ENCODE measurements at regions not wholly inside any gene's neighbourhood (a gene's known extent, or its start where the extent isn't known, plus 50 kb on each side); places are given as distances from the start of the nearest gene placed in this dataset.

DNA sequence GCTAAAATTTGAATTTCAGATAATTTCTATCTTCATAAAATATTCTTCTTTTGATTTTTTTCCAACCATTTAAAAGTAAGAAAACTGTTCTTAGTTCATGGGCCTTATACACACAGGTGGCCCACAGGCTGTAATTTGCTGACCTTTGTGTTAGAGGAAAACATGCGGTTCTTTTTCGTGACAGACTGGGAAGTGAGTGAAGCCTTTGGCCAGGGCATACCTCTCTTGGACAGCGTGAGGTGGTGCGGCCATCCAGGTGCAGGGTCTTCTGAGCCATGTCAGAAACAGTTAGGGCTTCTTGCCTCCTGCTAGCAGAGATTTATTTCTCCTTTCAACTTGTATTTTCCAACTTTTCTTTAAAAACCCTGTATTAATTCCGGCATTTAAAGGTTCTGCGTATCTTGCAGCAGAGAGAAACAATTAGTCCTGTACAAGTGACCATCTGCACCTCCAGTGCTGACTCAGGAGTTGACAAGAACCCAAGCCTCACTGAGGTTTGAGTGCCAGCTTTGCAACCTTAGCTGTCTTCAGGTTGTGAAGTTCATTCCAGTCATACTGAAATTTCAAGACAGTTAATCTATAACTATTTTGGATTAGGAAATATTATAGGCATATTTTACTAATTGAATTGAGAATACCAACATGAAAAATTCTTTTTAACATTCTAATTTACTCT lies 177.8 kb downstream of the LY86 start:
- no TSS peak for BruUV-seq (replicated peaks)
- Histone ChIP-seq H3K36me3 (ENCODE audit: insufficient read depth, low read length, poor library complexity, severe bottlenecking) (no peaks in the 10 kb centered on the region), H3K4me1 (ENCODE audit: insufficient read depth, low read length, poor library complexity, severe bottlenecking) (peaks cover 3% of the 10 kb centered on the region), H3K27ac (ENCODE audit: low read depth, low read length, poor library complexity, severe bottlenecking) (no peak overlapping the region), H3K9me3 (ENCODE audit: low read depth, low read length, poor library complexity, severe bottlenecking) (no peaks in the 10 kb centered on the region), H3K4me3 (ENCODE audit: low read depth, low read length, poor library complexity, severe bottlenecking) (no peak overlapping the region), H3K27me3 (replicated peaks; ENCODE audit: insufficient read depth, low read depth, low read length, poor library complexity) (no peaks in the 10 kb centered on the region)
- DNase-seq (ENCODE audit: low spot score), result no peak
- CTCF ChIA-PET, result no interaction called here
- POLR2A ChIA-PET (ENCODE audit: low non-redundant PET), result no interaction called here
- TF ChIP-seq CTCF (conservative IDR thresholded peaks at IDR 0.05; ENCODE audit: low read depth, low read length) (no peak), EZH2 (IDR thresholded peaks at IDR 0.05; ENCODE audit: borderline replicate concordance, low read depth, low read length, poor library complexity, severe bottlenecking) (no peak)
- intact Hi-C loops (cut with micrococcal nuclease; ENCODE audit: unreplicated experiment), result no loop called here

- Histone ChIP-seq H3K36me3 (ENCODE audit: insufficient read depth, low read length, poor library complexity, severe bottlenecking) (no peaks in the 10 kb centered on the region), H3K9me3 (ENCODE audit: low read depth, low read length, poor library complexity, severe bottlenecking) (no peaks in the 10 kb centered on the region), H3K27me3 (replicated peaks; ENCODE audit: insufficient read depth, low read depth, low read length, poor library complexity) (no peaks in the 10 kb centered on the region), H3K27ac (ENCODE audit: low read depth, low read length, poor library complexity, severe bottlenecking) (no peak overlapping the region), H3K4me3 (ENCODE audit: low read depth, low read length, poor library complexity, severe bottlenecking) (no peak overlapping the region), H3K4me1 (ENCODE audit: insufficient read depth, low read length, poor library complexity, severe bottlenecking) (peaks cover 3% of the 10 kb centered on the region)
- CTCF ChIA-PET, result no interaction called here
- no peak for TF ChIP-seq CTCF (conservative IDR thresholded peaks at IDR 0.05; ENCODE audit: low read depth, low read length)
- no peak for TF ChIP-seq EZH2 (IDR thresholded peaks at IDR 0.05; ENCODE audit: borderline replicate concordance, low read depth, low read length, poor library complexity, severe bottlenecking)
- POLR2A ChIA-PET (ENCODE audit: low non-redundant PET), result no interaction called here
- no TSS peak for BruUV-seq (replicated peaks)
- DNase-seq (ENCODE audit: low spot score), result no peak
- intact Hi-C loops (cut with micrococcal nuclease; ENCODE audit: unreplicated experiment), result no loop called here
Measured at GRCh38 chr6:6769466-6769865, 180.9 kb downstream of the LY86 start.

DNA sequence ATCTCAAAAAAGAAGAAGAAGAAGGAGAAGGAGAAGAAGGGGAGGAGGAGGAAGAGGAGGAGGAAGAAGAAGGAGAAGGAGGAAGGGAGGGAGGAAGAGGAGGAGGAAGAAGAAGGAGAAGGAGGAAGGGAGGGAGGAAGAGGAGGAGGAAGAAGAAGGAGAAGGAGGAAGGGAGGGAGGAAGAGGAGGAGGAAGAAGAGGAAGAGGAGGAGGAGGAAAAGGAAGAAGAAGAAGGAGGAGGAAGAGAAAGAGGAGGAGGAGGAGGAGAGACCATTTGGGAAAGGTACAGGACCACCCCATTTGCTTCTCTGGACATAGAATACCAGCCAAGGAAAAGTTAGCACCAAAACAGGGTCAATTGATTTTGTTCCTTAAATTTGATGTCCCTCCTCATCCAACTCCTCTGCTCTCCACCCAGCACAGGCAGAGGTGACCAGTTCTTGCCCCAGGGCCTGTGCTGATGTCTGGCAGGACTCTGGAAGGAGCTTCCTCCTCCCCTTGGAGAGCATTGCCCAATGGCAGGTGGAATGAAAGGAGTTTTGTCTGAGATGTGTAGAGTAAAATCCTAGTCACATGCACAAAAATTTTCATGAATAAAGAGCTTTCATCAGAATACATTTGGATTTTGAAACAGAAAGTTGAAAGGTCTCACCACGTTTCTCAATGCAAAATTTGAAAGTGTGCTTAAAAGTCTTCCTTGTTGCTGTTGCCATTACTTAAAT lies 182.9 kb downstream of the LY86 start:
- CTCF ChIA-PET, result no interaction called here
- no peak overlapping the region for H3K27ac ChIP-seq (ENCODE audit: low read depth, low read length, poor library complexity, severe bottlenecking)
- DNase-seq (ENCODE audit: low spot score), result no peak
- H3K36me3 ChIP-seq (ENCODE audit: insufficient read depth, low read length, poor library complexity, severe bottlenecking), result no peaks in the 10 kb centered on the region
- intact Hi-C loops (cut with micrococcal nuclease; ENCODE audit: unreplicated experiment), result no loop called here
- H3K9me3 ChIP-seq (ENCODE audit: low read depth, low read length, poor library complexity, severe bottlenecking), result no peaks in the 10 kb centered on the region
- TF ChIP-seq EZH2 (IDR thresholded peaks at IDR 0.05; ENCODE audit: borderline replicate concordance, low read depth, low read length, poor library complexity, severe bottlenecking) (no peak), CTCF (conservative IDR thresholded peaks at IDR 0.05; ENCODE audit: low read depth, low read length) (no peak)
- H3K27me3 ChIP-seq (replicated peaks; ENCODE audit: insufficient read depth, low read depth, low read length, poor library complexity), result no peaks in the 10 kb centered on the region
- no peak overlapping the region for H3K4me3 ChIP-seq (ENCODE audit: low read depth, low read length, poor library complexity, severe bottlenecking)
- BruUV-seq (replicated peaks), result no TSS peak
- POLR2A ChIA-PET (ENCODE audit: low non-redundant PET), result no interaction called here
- H3K4me1 ChIP-seq (ENCODE audit: insufficient read depth, low read length, poor library complexity, severe bottlenecking), result peaks cover 3% of the 10 kb centered on the region
